IMR-90 (cell line): ENCODE measurements at regions not wholly inside any gene's neighbourhood (a gene's known extent, or its start where the extent isn't known, plus 50 kb on each side); places are given as distances from the start of the nearest gene placed in this dataset.

Experiments used
- BHLHE40 ChIP-seq: fragments of 150-350 bp; IDR thresholded peaks from 2 replicates; pipeline ENCODE4 v1.6.1; 2016; ENCODE audit warnings: mild to moderate bottlenecking, low read depth, low read length
- CEBPB ChIP-seq: IDR thresholded peaks from 2 replicates; pipeline ENCODE4 v1.6.1; 2012; ENCODE audit warnings: low read depth, low read length, improper control_type of control experiment
- CHD1 ChIP-seq: IDR thresholded peaks from 2 replicates; pipeline ENCODE4 v1.6.1; 2012; ENCODE audit warnings: low read depth, low read length, improper control_type of control experiment
- CTCF ChIP-seq: conservative IDR thresholded peaks from 2 replicates; pipeline ENCODE4 v1.5.1; 2012; ENCODE audit warnings: mild to moderate bottlenecking, low read depth, low read length, improper control_type of control experiment
- ELK1 ChIP-seq: fragments of 150-350 bp; IDR thresholded peaks from 2 replicates; pipeline ENCODE4 v1.6.1; 2016; ENCODE audit warnings: low read depth, mild to moderate bottlenecking, low read length, moderate library complexity, borderline replicate concordance
- FOS ChIP-seq: fragments of 150-350 bp; IDR thresholded peaks from 2 replicates; pipeline ENCODE4 v1.6.1; 2016; ENCODE audit warnings: low read depth, low read length
- MAZ ChIP-seq: IDR thresholded peaks from 2 replicates; pipeline ENCODE4 v1.6.1; 2012; ENCODE audit warnings: low read depth, mild to moderate bottlenecking, low read length, improper control_type of control experiment, moderate library complexity, borderline replicate concordance
- MXI1 ChIP-seq: IDR thresholded peaks from 2 replicates; pipeline ENCODE4 v1.6.1; 2012; ENCODE audit warnings: low read depth, mild to moderate bottlenecking, low read length, moderate library complexity, borderline replicate concordance
- NFE2L2 ChIP-seq: fragments of 150-350 bp; IDR thresholded peaks from 2 replicates; pipeline ENCODE4 v1.6.1; 2016; ENCODE audit warnings: low read depth, mild to moderate bottlenecking, low read length
- POLR2A ChIP-seq: IDR thresholded peaks from 2 replicates; pipeline ENCODE4 v1.6.1; 2012; ENCODE audit warnings: mild to moderate bottlenecking, low read depth, low read length
- RAD21 ChIP-seq: IDR thresholded peaks from 2 replicates; pipeline ENCODE4 v1.6.1; 2012; ENCODE audit warnings: low read length, improper control_type of control experiment
- RFX5 ChIP-seq: IDR thresholded peaks from 2 replicates; pipeline ENCODE4 v1.8.0; 2012; ENCODE audit warnings: low read depth, mild to moderate bottlenecking, low read length, moderate library complexity
- SMC3 ChIP-seq: fragments of 150-350 bp; IDR thresholded peaks from 2 replicates; pipeline ENCODE4 v1.6.1; 2016; ENCODE audit warnings: low read depth, mild to moderate bottlenecking, antibody characterized with exemption, low read length, moderate library complexity
- USF2 ChIP-seq: fragments of 150-350 bp; IDR thresholded peaks from 2 replicates; pipeline ENCODE4 v1.6.1; 2017; ENCODE audit warnings: mild to moderate bottlenecking, antibody characterized with exemption, low read length, low read depth

- TF ChIP-seq CTCF (no peak), POLR2A (no peak), MXI1 (no peak), FOS (no peak), BHLHE40 (no peak), USF2 (no peak), ELK1 (no peak), CEBPB (no peak), NFE2L2 (no peak), SMC3 (no peak), RAD21 (no peak), CHD1 (no peak), MAZ (no peak), RFX5 (no peak)
These were observed 152.4 kb downstream of the TOMM20 start for GRCh38 chr1:234975941-234976860.
